C4-2B (cell line): ENCODE measurements at regions not wholly inside any gene's neighbourhood (a gene's known extent, or its start where the extent isn't known, plus 50 kb on each side); places are given as distances from the start of the nearest gene placed in this dataset.

Experiments
- CTCF ChIP-seq: fragments of 450-650 bp; conservative IDR thresholded peaks from 2 replicates; pipeline ENCODE4 v1.5.1; 2017; ENCODE audit warnings: mild to moderate bottlenecking
- ZFX ChIP-seq: fragments of 450-650 bp; IDR thresholded peaks from 2 replicates; pipeline ENCODE4 v1.6.1; 2017

- TF ChIP-seq CTCF (no peak), ZFX (no peak)
These were observed 366.2 kb downstream of the TFAP2A start for GRCh38 chr6:10048370-10049297.
